PC-3 (cell line): ENCODE measurements at regions not wholly inside any gene's neighbourhood (a gene's known extent, or its start where the extent isn't known, plus 50 kb on each side); places are given as distances from the start of the nearest gene placed in this dataset.

Source experiments
- ATAC-seq: fragments of 200-7000 bp; cut with Tn5 transposase; 2 replicates; pipeline ENCODE4 v1.9.1; 2020; ENCODE audit warnings: mild to moderate bottlenecking, moderate library complexity
- BruUV-seq: library from RNA; stranded (reverse); fragments of 400-500 nt; replicated peaks from 2 replicates; lab custom pipeline; 2021; lab: Mats Ljungman, UMichigan
- CTCF ChIA-PET: fragments of 300-600 bp; sonication (Branson Sonifier 250); formaldehyde crosslinking; loops from one replicate; lab custom pipeline; 2022; ENCODE audit warnings: antibody characterized with exemption; lab: Charles Lee
- POLR2A ChIA-PET: fragments of 300-600 bp; sonication (Branson Sonifier 250); formaldehyde crosslinking; loops from one replicate; lab custom pipeline; 2022; ENCODE audit warnings: antibody characterized with exemption; ENCODE audit not compliant: unreplicated experiment; lab: Charles Lee
- DNase-seq: peaks from one replicate; pipeline ENCODE4 v3.0.0-alpha.2; 2015
- H2AFZ ChIP-seq: fragments of 300-600 bp; sonication (generic); 2 replicates; pipeline ENCODE4 v1.6.0; 2016; ENCODE audit warnings: antibody characterized with exemption, low read length
- H3F3A ChIP-seq: fragments of 300-600 bp; sonication (generic); one replicate; pipeline ENCODE4 v1.6.0; 2017; ENCODE audit warnings: antibody characterized with exemption, low read length, control low read depth, mild to moderate bottlenecking; ENCODE audit not compliant: unreplicated experiment
- H3K27ac ChIP-seq: fragments of 300-600 bp; sonication (generic); 2 replicates; pipeline ENCODE4 v1.5.1; 2016; ENCODE audit warnings: mild to moderate bottlenecking, low read length
- H3K27me3 ChIP-seq: fragments of 300-600 bp; sonication (generic); 2 replicates; pipeline ENCODE4 v1.6.1; 2016; ENCODE audit warnings: low read length, mixed read lengths
- H3K36me3 ChIP-seq: fragments of 300-600 bp; sonication (generic); 2 replicates; pipeline ENCODE4 v1.6.1; 2016; ENCODE audit warnings: low read depth, mixed run types, low read length, mixed read lengths
- H3K4me1 ChIP-seq: fragments of 300-600 bp; sonication (generic); 2 replicates; pipeline ENCODE4 v1.5.1; 2016; ENCODE audit warnings: low read length; ENCODE audit not compliant: insufficient read depth
- H3K4me2 ChIP-seq: fragments of 300-600 bp; sonication (generic); 2 replicates; pipeline ENCODE4 v1.6.0; 2016; ENCODE audit warnings: low read length
- H3K4me3 ChIP-seq: fragments of 300-600 bp; sonication (generic); 2 replicates; pipeline ENCODE4 v1.5.1; 2016; ENCODE audit warnings: mild to moderate bottlenecking, low read length, mixed read lengths
- H3K79me2 ChIP-seq: fragments of 300-600 bp; sonication (generic); 2 replicates; pipeline ENCODE4 v1.6.1; 2017; ENCODE audit warnings: low read length, mixed read lengths
- H3K9ac ChIP-seq: fragments of 300-600 bp; sonication (generic); 2 replicates; pipeline ENCODE4 v1.6.0; 2016; ENCODE audit warnings: mild to moderate bottlenecking, low read length
- H3K9me2 ChIP-seq: fragments of 300-600 bp; sonication (generic); replicated peaks from 2 replicates; pipeline ENCODE4 v1.6.1; 2016; ENCODE audit warnings: mixed run types, low read length, mixed read lengths
- H3K9me3 ChIP-seq: fragments of 300-600 bp; sonication (generic); 2 replicates; pipeline ENCODE4 v1.6.1; 2016; ENCODE audit warnings: low read length, mixed read lengths
- H4K20me1 ChIP-seq: fragments of 300-600 bp; sonication (generic); 2 replicates; pipeline ENCODE4 v1.6.1; 2016; ENCODE audit warnings: low read length, mixed read lengths
- CTCF ChIP-seq: fragments of 300-600 bp; sonication (generic); conservative IDR thresholded peaks from 2 replicates; pipeline ENCODE4 v1.5.1; 2017; ENCODE audit warnings: antibody characterized with exemption, low read depth, mild to moderate bottlenecking, low read length
- EZH2 ChIP-seq: fragments of 300-600 bp; sonication (generic); IDR thresholded peaks from one replicate; pipeline ENCODE4 v1.6.1; 2017; ENCODE audit warnings: antibody characterized with exemption, mild to moderate bottlenecking, low read length; ENCODE audit not compliant: unreplicated experiment
- EZH2phosphoT487 ChIP-seq: fragments of 300-600 bp; sonication (generic); IDR thresholded peaks from 2 replicates; pipeline ENCODE4 v1.6.1; 2018; ENCODE audit warnings: mild to moderate bottlenecking, antibody characterized with exemption, low read length, borderline replicate concordance
- intact Hi-C: fragments of 100-400 bp; cut with micrococcal nuclease; formaldehyde crosslinking; loops from 2 replicates; pipeline ENCODE4 v1.9.0; 2023

GRCh38 chr6:98287876-98288275 is 546.5 kb upstream of the POU3F2 start:
- TF ChIP-seq CTCF (no peak), EZH2 (no peak)
- no TSS peak for BruUV-seq
- H3K9me3 ChIP-seq, result no peaks in the 10 kb centered on the region
- H4K20me1 ChIP-seq, result no peaks in the 10 kb centered on the region
- H3F3A ChIP-seq, result no peaks in the 10 kb centered on the region
- H3K27ac ChIP-seq, result no peak overlapping the region
- H2AFZ ChIP-seq, result no peak overlapping the region
- H3K36me3 ChIP-seq, result no peaks in the 10 kb centered on the region
- H3K4me2 ChIP-seq, result no peak overlapping the region
- no peaks in the 10 kb centered on the region for H3K9me2 ChIP-seq
- no peak overlapping the region for H3K9ac ChIP-seq
- intact Hi-C loops, result no loop called here
- CTCF ChIA-PET, result no interaction called here
- DNase-seq (no peak), ATAC-seq (no peak)
- no peaks in the 10 kb centered on the region for H3K79me2 ChIP-seq
- H3K27me3 ChIP-seq, result 0 out of 2 replicates have a peak, but pooled peaks cover 3% of the 10 kb centered on the region
- H3K4me3 ChIP-seq, result no peak overlapping the region
- POLR2A ChIA-PET, result no interaction called here
- no peaks in the 10 kb centered on the region for H3K4me1 ChIP-seq

- no peak for DNase-seq
- Histone ChIP-seq H3K4me3 (no peak overlapping the region), H3K9me2 (no peaks in the 10 kb centered on the region), H3K4me2 (no peak overlapping the region), H3F3A (no peaks in the 10 kb centered on the region), H3K27ac (no peak overlapping the region), H3K4me1 (no peaks in the 10 kb centered on the region), H3K9me3 (no peaks in the 10 kb centered on the region), H3K36me3 (no peaks in the 10 kb centered on the region), H3K79me2 (no peaks in the 10 kb centered on the region), H2AFZ (no peak overlapping the region), H3K9ac (no peak overlapping the region), H4K20me1 (no peaks in the 10 kb centered on the region), H3K27me3 (peaks cover 3% of the 10 kb centered on the region; the same call in 1 of the 2 replicates)
- no peak for ATAC-seq
- TF ChIP-seq CTCF (no peak), EZH2phosphoT487 (no peak), EZH2 (no peak)
- ChIA-PET CTCF (no interaction called here), POLR2A (no interaction called here)
- intact Hi-C loops, result no loop called here
- BruUV-seq, result no TSS peak
These were observed 541.6 kb upstream of the POU3F2 start for GRCh38 chr6:98292810-98293209.

GRCh38 chr6:98295515-98296175 is 538.7 kb upstream of the POU3F2 start:
- ATAC-seq, result no peak
- no TSS peak for BruUV-seq

More at GRCh38 chr6:98295515-98296175, 538.7 kb upstream of the POU3F2 start:
- Histone ChIP-seq H3K27me3 (peaks cover 15% of the 10 kb centered on the region), H3K4me1 (no peaks in the 10 kb centered on the region), H3K27ac (no peak overlapping the region), H3K79me2 (no peaks in the 10 kb centered on the region), H2AFZ (no peak overlapping the region), H3K36me3 (no peaks in the 10 kb centered on the region), H4K20me1 (no peaks in the 10 kb centered on the region), H3K9me2 (no peaks in the 10 kb centered on the region), H3K4me3 (no peak overlapping the region), H3K4me2 (no peak overlapping the region), H3K9me3 (no peaks in the 10 kb centered on the region), H3F3A (no peaks in the 10 kb centered on the region), H3K9ac (no peak overlapping the region)
- intact Hi-C loops, result no loop called here
- POLR2A ChIA-PET, result no interaction called here
- CTCF ChIA-PET, result no interaction called here
- no peak for TF ChIP-seq EZH2phosphoT487
- TF ChIP-seq CTCF, result no peak
- no peak for TF ChIP-seq EZH2
- DNase-seq, result no peak
